ENCODE measurements at regions not wholly inside any gene's neighbourhood (a gene's known extent, or its start where the extent isn't known, plus 50 kb on each side); places are given as distances from the start of the nearest gene placed in this dataset.

DNA sequence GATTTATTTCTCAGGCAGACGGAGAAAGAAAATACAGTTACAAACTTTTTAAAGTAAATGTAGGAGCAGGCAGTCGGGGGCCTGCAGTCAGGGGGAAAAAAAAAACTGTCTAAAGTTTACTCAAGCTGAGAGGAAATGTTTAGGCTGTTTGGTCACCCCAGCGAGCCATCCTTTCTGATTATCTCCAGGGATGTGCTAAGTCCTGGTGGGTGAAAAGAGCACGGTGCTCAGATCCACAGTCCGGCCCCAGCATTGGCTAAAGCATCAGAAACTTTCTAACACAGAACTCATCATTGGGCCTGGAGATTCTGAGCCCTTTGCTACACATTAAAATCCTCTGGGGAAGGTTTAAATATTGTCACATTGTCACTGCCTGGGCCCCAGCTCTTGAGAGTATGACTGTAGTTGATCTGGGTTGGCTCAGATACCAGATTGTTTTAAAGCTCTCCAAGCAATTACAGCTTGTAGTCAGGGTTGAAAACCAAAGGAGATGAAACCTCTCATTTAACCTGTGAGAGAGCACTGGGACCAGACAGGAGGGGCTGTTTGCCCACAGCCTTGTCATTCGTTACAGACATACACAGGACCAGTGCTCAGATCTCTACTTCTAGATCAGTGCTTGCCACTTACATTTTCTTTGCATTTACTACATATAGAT lies 131.1 kb upstream of the HTR2A start:
- TF ChIP-seq, protein P1, sequence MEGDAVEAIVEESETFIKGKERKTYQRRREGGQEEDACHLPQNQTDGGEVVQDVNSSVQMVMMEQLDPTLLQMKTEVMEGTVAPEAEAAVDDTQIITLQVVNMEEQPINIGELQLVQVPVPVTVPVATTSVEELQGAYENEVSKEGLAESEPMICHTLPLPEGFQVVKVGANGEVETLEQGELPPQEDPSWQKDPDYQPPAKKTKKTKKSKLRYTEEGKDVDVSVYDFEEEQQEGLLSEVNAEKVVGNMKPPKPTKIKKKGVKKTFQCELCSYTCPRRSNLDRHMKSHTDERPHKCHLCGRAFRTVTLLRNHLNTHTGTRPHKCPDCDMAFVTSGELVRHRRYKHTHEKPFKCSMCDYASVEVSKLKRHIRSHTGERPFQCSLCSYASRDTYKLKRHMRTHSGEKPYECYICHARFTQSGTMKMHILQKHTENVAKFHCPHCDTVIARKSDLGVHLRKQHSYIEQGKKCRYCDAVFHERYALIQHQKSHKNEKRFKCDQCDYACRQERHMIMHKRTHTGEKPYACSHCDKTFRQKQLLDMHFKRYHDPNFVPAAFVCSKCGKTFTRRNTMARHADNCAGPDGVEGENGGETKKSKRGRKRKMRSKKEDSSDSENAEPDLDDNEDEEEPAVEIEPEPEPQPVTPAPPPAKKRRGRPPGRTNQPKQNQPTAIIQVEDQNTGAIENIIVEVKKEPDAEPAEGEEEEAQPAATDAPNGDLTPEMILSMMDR (conservative IDR thresholded peaks at IDR 0.05; ENCODE audit: low read length) = no peak
- TF ChIP-seq EZH2phosphoT487 (IDR thresholded peaks at IDR 0.05; ENCODE audit: borderline replicate concordance) = no peak

Measured in Loucy (cell line).